Lower lobe of right lung (tissue), 2 donors: ENCODE measurements at regions not wholly inside any gene's neighbourhood (a gene's known extent, or its start where the extent isn't known, plus 50 kb on each side); places are given as distances from the start of the nearest gene placed in this dataset.

Experiments used
- ATAC-seq, 2 donors: fragments of 200-7000 bp; cut with Tn5 transposase; one replicate each; pipeline ENCODE4 v1.9.1; 2020 to 2022; ENCODE audit warnings: mild to moderate bottlenecking in 2 of 2, moderate library complexity in 2 of 2
- DNase-seq: peaks from one replicate; pipeline ENCODE4 v3.0.0-alpha.2; 2020
- H3K27ac ChIP-seq: fragments of 200-600 bp; one replicate; pipeline ENCODE4 v1.8.0; 2022
- H3K27me3 ChIP-seq: fragments of 200-600 bp; one replicate; pipeline ENCODE4 v1.8.0; 2022; ENCODE audit warnings: low read depth
- H3K36me3 ChIP-seq: fragments of 200-600 bp; one replicate; pipeline ENCODE4 v1.8.0; 2022; ENCODE audit warnings: mild to moderate bottlenecking
- H3K4me1 ChIP-seq: fragments of 200-600 bp; one replicate; pipeline ENCODE4 v1.8.0; 2022
- H3K4me3 ChIP-seq: fragments of 200-600 bp; one replicate; pipeline ENCODE4 v1.8.0; 2022; ENCODE audit warnings: mild to moderate bottlenecking
- H3K9me3 ChIP-seq: fragments of 200-600 bp; one replicate; pipeline ENCODE4 v1.8.0; 2022
- intact Hi-C: fragments of 100-400 bp; cut with DNase I; formaldehyde crosslinking; loops from one replicate; pipeline ENCODE4 v1.11.0; 2022
- TF ChIP-seq, protein P1 (sequence below): fragments of 200-600 bp; IDR thresholded peaks from one replicate; pipeline ENCODE4 v1.8.0; 2022; ENCODE audit warnings: antibody characterized with exemption, mild to moderate bottlenecking
- donor health status: DM: no; HTN: yes; CAD: no; lungs with severe emphysema.

DNA sequence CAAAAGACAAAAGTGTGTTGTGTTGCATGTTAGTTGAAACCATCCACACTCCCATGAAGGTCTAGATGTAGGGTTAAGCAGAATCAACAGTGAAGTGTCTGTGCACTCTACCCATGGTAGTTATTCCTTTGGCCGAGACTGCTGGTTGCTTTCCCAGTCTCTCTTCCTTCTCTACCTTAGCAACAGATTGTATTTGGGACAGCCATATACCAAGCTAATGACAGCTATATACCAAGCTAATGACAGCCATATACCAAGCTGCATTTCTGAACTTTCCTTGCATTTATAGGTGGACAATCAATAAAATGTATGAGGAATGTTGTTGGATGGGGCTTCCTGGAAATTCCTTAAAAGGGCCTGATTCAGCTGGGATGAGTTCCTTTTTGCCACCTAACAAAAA, 80.5 kb upstream of the ENPEP start:
- no peak overlapping the region for H3K27ac ChIP-seq
- intact Hi-C loops = no loop called here
- no peaks in the 10 kb centered on the region for H3K9me3 ChIP-seq
- no peak for DNase-seq
- no peak overlapping the region for H3K4me3 ChIP-seq
- no peak for ATAC-seq
- TF ChIP-seq, protein P1, sequence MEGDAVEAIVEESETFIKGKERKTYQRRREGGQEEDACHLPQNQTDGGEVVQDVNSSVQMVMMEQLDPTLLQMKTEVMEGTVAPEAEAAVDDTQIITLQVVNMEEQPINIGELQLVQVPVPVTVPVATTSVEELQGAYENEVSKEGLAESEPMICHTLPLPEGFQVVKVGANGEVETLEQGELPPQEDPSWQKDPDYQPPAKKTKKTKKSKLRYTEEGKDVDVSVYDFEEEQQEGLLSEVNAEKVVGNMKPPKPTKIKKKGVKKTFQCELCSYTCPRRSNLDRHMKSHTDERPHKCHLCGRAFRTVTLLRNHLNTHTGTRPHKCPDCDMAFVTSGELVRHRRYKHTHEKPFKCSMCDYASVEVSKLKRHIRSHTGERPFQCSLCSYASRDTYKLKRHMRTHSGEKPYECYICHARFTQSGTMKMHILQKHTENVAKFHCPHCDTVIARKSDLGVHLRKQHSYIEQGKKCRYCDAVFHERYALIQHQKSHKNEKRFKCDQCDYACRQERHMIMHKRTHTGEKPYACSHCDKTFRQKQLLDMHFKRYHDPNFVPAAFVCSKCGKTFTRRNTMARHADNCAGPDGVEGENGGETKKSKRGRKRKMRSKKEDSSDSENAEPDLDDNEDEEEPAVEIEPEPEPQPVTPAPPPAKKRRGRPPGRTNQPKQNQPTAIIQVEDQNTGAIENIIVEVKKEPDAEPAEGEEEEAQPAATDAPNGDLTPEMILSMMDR = no peak
- H3K4me1 ChIP-seq = no peaks in the 10 kb centered on the region
- H3K36me3 ChIP-seq = no peaks in the 10 kb centered on the region
- no peaks in the 10 kb centered on the region for H3K27me3 ChIP-seq

DNA sequence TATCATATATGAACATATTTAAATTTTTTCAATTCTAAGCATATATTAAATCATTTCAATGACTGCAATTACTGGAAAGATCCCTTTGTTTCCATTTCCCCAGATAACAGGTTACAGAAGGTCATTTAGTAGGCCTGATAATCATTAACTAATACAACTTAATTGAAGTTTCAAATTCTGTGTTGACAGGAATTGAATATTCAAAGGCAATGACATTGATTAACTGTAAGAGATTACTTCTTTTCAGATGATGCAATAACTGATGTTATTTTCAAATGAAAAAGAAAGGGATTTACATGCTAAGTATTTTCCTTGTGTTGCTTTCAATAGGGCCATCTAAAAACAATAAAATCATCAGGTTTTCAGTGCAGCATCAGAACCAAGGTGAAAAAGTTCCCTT, 81.1 kb upstream of the ENPEP start:
- H3K9me3 ChIP-seq = no peaks in the 10 kb centered on the region
- H3K27me3 ChIP-seq = no peaks in the 10 kb centered on the region
- ATAC-seq (no peak), DNase-seq (no peak)
- no peak overlapping the region for H3K27ac ChIP-seq
- no peak overlapping the region for H3K4me3 ChIP-seq
- intact Hi-C loops = no loop called here
- no peaks in the 10 kb centered on the region for H3K4me1 ChIP-seq
- H3K36me3 ChIP-seq = no peaks in the 10 kb centered on the region
- TF ChIP-seq, protein P1 = no peak

DNA sequence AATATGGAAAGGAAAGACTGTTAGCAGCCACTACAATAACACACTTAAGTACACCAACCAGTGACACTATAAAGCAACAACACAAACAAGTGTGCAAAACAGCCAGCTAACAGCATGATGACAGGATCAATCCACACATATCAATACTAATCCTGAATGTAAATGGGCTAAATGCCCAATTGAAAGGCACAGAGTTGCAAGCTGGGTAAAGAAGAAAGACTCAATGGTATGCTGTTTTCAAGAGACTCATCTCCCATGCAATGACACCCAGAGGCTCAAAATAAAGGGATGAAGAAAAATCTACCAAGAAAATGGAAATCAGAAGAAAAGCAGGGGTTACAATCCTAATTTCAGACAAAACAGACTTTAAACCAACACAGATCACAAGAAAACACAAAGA, 94.2 kb upstream of the ENPEP start:
- H3K9me3 ChIP-seq = no peaks in the 10 kb centered on the region
- H3K4me1 ChIP-seq = no peaks in the 10 kb centered on the region
- H3K27ac ChIP-seq = no peak overlapping the region
- H3K27me3 ChIP-seq = no peaks in the 10 kb centered on the region
- intact Hi-C loops = no loop called here
- TF ChIP-seq, protein P1 = no peak
- ATAC-seq = no peak
- DNase-seq = no peak
- H3K36me3 ChIP-seq = no peaks in the 10 kb centered on the region
- no peak overlapping the region for H3K4me3 ChIP-seq

DNA sequence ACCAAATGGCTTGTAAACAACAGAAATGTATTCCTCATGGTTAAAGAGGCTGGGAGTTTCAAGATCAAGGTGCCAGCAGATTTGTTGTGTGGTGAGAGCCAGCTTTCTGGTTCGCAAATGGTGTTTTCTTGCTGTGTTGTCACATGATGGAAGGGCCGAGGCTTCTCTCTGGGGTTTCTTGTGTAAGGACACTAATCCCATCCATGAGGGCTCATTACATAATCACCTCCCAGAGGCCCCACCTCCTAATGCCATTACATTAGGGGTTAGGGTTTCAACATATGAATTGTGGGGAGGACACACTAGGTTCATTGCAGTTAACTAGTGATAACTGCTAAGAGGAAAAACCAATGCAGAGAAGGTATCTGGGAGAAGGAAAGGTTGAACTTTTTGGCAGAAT, 103.5 kb upstream of the ENPEP start:
- DNase-seq = no peak
- Histone ChIP-seq H3K27me3 (no peaks in the 10 kb centered on the region), H3K4me1 (no peaks in the 10 kb centered on the region), H3K27ac (no peak overlapping the region), H3K4me3 (no peak overlapping the region), H3K9me3 (no peaks in the 10 kb centered on the region), H3K36me3 (no peaks in the 10 kb centered on the region)
- ATAC-seq = no peak
- TF ChIP-seq, protein P1 = no peak
- intact Hi-C loops = no loop called here

DNA sequence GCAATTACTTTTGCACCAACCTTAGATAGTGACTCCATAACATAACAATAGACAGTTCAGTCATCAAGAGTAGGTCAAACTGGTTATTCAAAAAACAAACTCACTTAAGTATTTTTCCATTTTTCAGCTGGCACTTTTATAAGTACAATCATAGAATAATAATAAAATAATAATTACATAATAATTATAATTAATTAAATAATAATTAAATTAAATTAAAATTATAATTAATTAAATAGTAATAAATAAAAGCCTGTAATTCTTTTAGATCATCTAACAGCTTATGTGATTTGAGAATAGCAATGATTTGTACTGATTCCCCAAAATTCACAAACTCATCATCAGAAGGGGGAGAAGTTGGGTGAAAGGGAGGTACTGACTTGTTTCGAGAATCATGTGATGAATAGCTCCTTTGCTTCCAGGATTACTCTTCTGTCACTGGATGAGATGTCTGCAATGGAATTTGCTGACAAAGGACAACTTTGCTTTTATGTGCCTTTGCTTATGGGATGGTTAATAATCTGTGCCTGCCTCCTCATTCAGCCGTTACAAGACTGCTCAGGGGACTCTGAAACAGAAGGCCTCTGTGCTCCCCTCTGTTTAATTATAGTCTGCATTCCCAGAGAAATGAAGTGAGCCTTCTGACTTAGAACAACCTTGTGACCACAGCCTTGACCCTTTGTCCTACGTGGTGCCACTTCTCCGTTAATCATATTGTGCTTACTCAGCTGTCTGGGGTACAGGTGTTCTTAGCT, 104.8 kb upstream of the ENPEP start:
- ATAC-seq (no peak), DNase-seq (no peak)
- H3K9me3 ChIP-seq = no peaks in the 10 kb centered on the region
- H3K4me3 ChIP-seq = no peak overlapping the region
- no peak overlapping the region for H3K27ac ChIP-seq
- TF ChIP-seq, protein P1 = no peak
- H3K4me1 ChIP-seq = no peaks in the 10 kb centered on the region
- H3K36me3 ChIP-seq = no peaks in the 10 kb centered on the region
- no peaks in the 10 kb centered on the region for H3K27me3 ChIP-seq
- intact Hi-C loops = no loop called here
